HepG2 (cell line): ENCODE measurements at regions not wholly inside any gene's neighbourhood (a gene's known extent, or its start where the extent isn't known, plus 50 kb on each side); places are given as distances from the start of the nearest gene placed in this dataset.

Experiments
- ATAC-seq: fragments of 200-7000 bp; cut with Tn5 transposase; 3 replicates; pipeline ENCODE4 v1.9.1; 2020; ENCODE audit warnings: mild to moderate bottlenecking, moderate library complexity
- BruUV-seq: library from RNA; stranded (reverse); fragments of 400-500 nt; replicated peaks from 2 replicates; lab custom pipeline; 2021; lab: Mats Ljungman, UMichigan
- CTCF ChIA-PET: fragments of 300-600 bp; formaldehyde crosslinking; extraction: SDS; loops from one replicate; lab custom pipeline; 2021; ENCODE audit warnings: low total read pairs, inconsistent platforms, low intra/inter-chr PET ratio; lab: Yijun Ruan, JAX
- POLR2A ChIA-PET: fragments of 350-600 bp; sonication (Branson Sonifier 250); formaldehyde crosslinking; loops from one replicate; lab custom pipeline; 2020; ENCODE audit warnings: antibody characterized with exemption, inconsistent platforms; lab: Yijun Ruan, JAX
- DNase-seq: peaks from one replicate; pipeline ENCODE4 v3.0.0-alpha.2; 2015; ENCODE audit warnings: low spot score
- FAIRE-seq: peaks from 3 replicates; lab custom pipeline; 2011; peaks lifted over from hg19 to GRCh38; lab: Jason Lieb, UNC
- H2AFZ ChIP-seq: one replicate; pipeline ENCODE4 v1.6.1; 2011; ENCODE audit warnings: low read length, inconsistent platforms
- H3K27ac ChIP-seq: fragments of 300-600 bp; 3 replicates; pipeline ENCODE4 v1.8.0; 2011; ENCODE audit warnings: mixed run types, mild to moderate bottlenecking, mixed read lengths, low read length, inconsistent platforms; ENCODE audit not compliant: insufficient read depth; ENCODE audit errors: extremely low read length
- H3K27me3 ChIP-seq, 2 experiments: fragments of 200-600 bp in 1 of 2; 2 replicates in 1 of 2; 3 replicates in 1 of 2; pipeline versions ENCODE4 v1.6.0 to v1.8.0; 2011; ENCODE audit warnings: low read length in 2 of 2, mild to moderate bottlenecking in 2 of 2, moderate library complexity in 2 of 2, inconsistent platforms in 1 of 2; ENCODE audit not compliant: insufficient read depth in 2 of 2, control insufficient read depth in 1 of 2
- H3K36me3 ChIP-seq, 2 experiments: fragments of 200-600 bp in 1 of 2; replicated peaks in 1 of 2; 2 replicates in 1 of 2; 3 replicates in 1 of 2; pipeline versions ENCODE4 v1.5.1 to v1.8.0; 2011; ENCODE audit warnings: low read length in 2 of 2, inconsistent platforms in 1 of 2; ENCODE audit not compliant: insufficient read depth in 2 of 2, control insufficient read depth in 1 of 2
- H3K4me1 ChIP-seq: 2 replicates; pipeline ENCODE4 v1.5.1; 2012; ENCODE audit warnings: low read length, inconsistent platforms; ENCODE audit not compliant: insufficient read depth
- H3K4me2 ChIP-seq: 2 replicates; pipeline ENCODE4 v1.6.0; 2011; ENCODE audit warnings: low read depth, low read length, inconsistent platforms
- H3K4me3 ChIP-seq, 3 experiments: fragments of 200-600 bp in 1 of 3; sonication (generic), shearing (Covaris generic) in 1 of 3; replicated peaks in 1 of 3; 2 replicates each; pipeline ENCODE4 v1.5.1; 2011 to 2016; ENCODE audit warnings: low read length in 3 of 3, inconsistent platforms in 2 of 3, low read depth in 2 of 3, mild to moderate bottlenecking in 2 of 3, control low read depth in 1 of 3, mixed read lengths in 1 of 3; ENCODE audit not compliant: insufficient read depth in 1 of 3
- H3K79me2 ChIP-seq: one replicate; pipeline ENCODE4 v1.6.1; 2011; ENCODE audit warnings: low read length, inconsistent platforms; ENCODE audit not compliant: insufficient read depth
- H3K9ac ChIP-seq: 2 replicates; pipeline ENCODE4 v1.6.0; 2011; ENCODE audit warnings: mild to moderate bottlenecking, low read depth, low read length, inconsistent platforms; ENCODE audit not compliant: insufficient read depth
- H3K9me3 ChIP-seq: 2 replicates; pipeline ENCODE4 v1.5.1; 2012; ENCODE audit warnings: mild to moderate bottlenecking, low read length
- H4K20me1 ChIP-seq: 2 replicates; pipeline ENCODE4 v1.6.0; 2011; ENCODE audit warnings: inconsistent platforms, mild to moderate bottlenecking, low read length, moderate library complexity; ENCODE audit not compliant: insufficient read depth
- ATF5 ChIP-seq: sonication (generic); formaldehyde crosslinking; IDR thresholded peaks from 2 replicates; pipeline ENCODE4 v1.4.0; 2020; ENCODE audit warnings: mild to moderate bottlenecking, low read depth, missing genetic modification reagents
- CHCHD3 ChIP-seq: sonication (generic); formaldehyde crosslinking; IDR thresholded peaks from 2 replicates; pipeline ENCODE4 v1.8.0; 2022; ENCODE audit warnings: mild to moderate bottlenecking, missing genetic modification reagents, moderate library complexity
- ISX ChIP-seq: sonication (generic); formaldehyde crosslinking; conservative IDR thresholded peaks from 2 replicates; pipeline ENCODE4 v1.5.0; 2020; ENCODE audit warnings: missing genetic modification reagents
- LCORL ChIP-seq, 2 experiments: fragments of 450-650 bp in 1 of 2; sonication (generic) in 1 of 2; formaldehyde crosslinking in 1 of 2; IDR thresholded peaks; 2 replicates each; pipeline versions ENCODE4 v1.5.0 to v1.6.1; 2017 to 2020; ENCODE audit warnings: antibody characterized with exemption in 1 of 2, missing genetic modification reagents in 1 of 2
- MAFK ChIP-seq, 2 experiments: IDR thresholded peaks in 1 of 2; conservative IDR thresholded peaks in 1 of 2; 2 replicates each; pipeline ENCODE4 v1.6.1; 2011; ENCODE audit warnings: improper control_type of control experiment in 2 of 2, low read length in 2 of 2
- TIGD3 ChIP-seq: sonication (generic); formaldehyde crosslinking; IDR thresholded peaks from 2 replicates; pipeline ENCODE4 v1.5.1; 2020; ENCODE audit warnings: mild to moderate bottlenecking, missing genetic modification reagents, borderline replicate concordance
- ZBTB34 ChIP-seq: sonication (generic); formaldehyde crosslinking; IDR thresholded peaks from 2 replicates; pipeline ENCODE4 v1.8.0; 2022; ENCODE audit warnings: mild to moderate bottlenecking, missing genetic modification reagents
- ZKSCAN8 ChIP-seq: IDR thresholded peaks from 2 replicates; pipeline ENCODE4 v1.6.1; 2016; ENCODE audit warnings: borderline replicate concordance, missing genetic modification reagents, missing compliant biosample characterization
- ZNF432 ChIP-seq: sonication (generic); formaldehyde crosslinking; IDR thresholded peaks from 2 replicates; pipeline ENCODE4 v1.5.0; 2020; ENCODE audit warnings: missing genetic modification reagents, mild to moderate bottlenecking, borderline replicate concordance
- ZNF619 ChIP-seq: sonication (generic); formaldehyde crosslinking; IDR thresholded peaks from 2 replicates; pipeline ENCODE4 v1.4.0; 2020; ENCODE audit warnings: mild to moderate bottlenecking, missing genetic modification reagents
- ZNF777 ChIP-seq: sonication (generic); formaldehyde crosslinking; IDR thresholded peaks from 2 replicates; pipeline ENCODE4 v1.4.0; 2020; ENCODE audit warnings: missing genetic modification reagents
- WGBS: methylation state at CpG from one replicate; pipeline ENCODE4 v1.1.6; 2017; ENCODE audit warnings: low lambda C conversion rate; 5-methylcytosine and 5-hydroxymethylcytosine counted together
- in situ Hi-C: cut with HindIII; loops from 2 replicates; pipeline ENCODE4 v1.10.0; 2017; ENCODE audit warnings: low pct_unique_long_range_greater_than_20kb; ENCODE audit not compliant: extremely low pct_ligation_motif_present
- intact Hi-C: fragments of 100-400 bp; cut with micrococcal nuclease; formaldehyde crosslinking; loops from one replicate; pipeline ENCODE4 v1.10.0; 2022; ENCODE audit not compliant: unreplicated experiment
- TF ChIP-seq, protein P1 (sequence below): sonication (generic); formaldehyde crosslinking; conservative IDR thresholded peaks from 2 replicates; pipeline ENCODE4 v1.8.0; 2022; ENCODE audit warnings: low read depth, missing genetic modification reagents
- TF ChIP-seq, protein P2 (sequence below): sonication (generic); formaldehyde crosslinking; IDR thresholded peaks from 2 replicates; pipeline ENCODE4 v1.4.0; 2020; ENCODE audit warnings: missing genetic modification reagents, mild to moderate bottlenecking, borderline replicate concordance

DNA sequence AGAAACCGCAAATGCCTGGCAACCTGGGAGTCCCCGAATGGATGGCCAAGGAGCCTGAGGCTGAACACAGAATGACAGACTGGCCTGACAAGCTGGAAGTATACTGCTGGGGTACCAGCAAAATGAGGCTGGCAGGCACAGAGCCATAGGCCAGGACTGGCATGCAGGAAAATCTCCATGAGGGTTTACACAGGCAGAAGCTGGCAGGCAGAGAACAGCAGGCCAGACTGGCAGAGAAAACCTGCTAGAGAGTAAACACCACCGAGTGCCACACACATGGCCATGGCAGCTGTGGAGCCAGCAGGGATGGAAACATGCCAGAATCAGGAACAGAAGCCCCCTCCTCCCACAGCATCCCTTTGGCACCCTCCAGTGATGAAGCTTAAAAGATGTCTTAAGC, 63.4 kb downstream of the CRPPA start:
- Histone ChIP-seq H3K9me3 (no peaks in the 10 kb centered on the region), H3K4me3 (no peak overlapping the region), H3K27me3 (no peaks in the 10 kb centered on the region), H3K9ac (no peak overlapping the region), H3K27ac (no peak overlapping the region), H3K4me2 (no peak overlapping the region), H2AFZ (no peak overlapping the region), H3K36me3 (no peaks in the 10 kb centered on the region), H4K20me1 (no peaks in the 10 kb centered on the region), H3K79me2 (no peaks in the 10 kb centered on the region), H3K4me1 (no peaks in the 10 kb centered on the region)
- intact Hi-C loops (no loop called here), in situ Hi-C loops (no loop called here)
- POLR2A ChIA-PET, result no interaction called here
- CTCF ChIA-PET, result no interaction called here
- DNase-seq, result no peak
- ATAC-seq, result no peak
- no peak for TF ChIP-seq CHCHD3 (CRISPR knock-in tag)
- no peak for TF ChIP-seq ZNF432
- no peak for TF ChIP-seq ZBTB34 (CRISPR knock-in tag)
- TF ChIP-seq ZNF619 (CRISPR knock-in tag), result no peak
- no peak for FAIRE-seq
- 44% methylated on average over 3 of the region's 3 CpGs for WGBS
- no TSS peak for BruUV-seq

DNA sequence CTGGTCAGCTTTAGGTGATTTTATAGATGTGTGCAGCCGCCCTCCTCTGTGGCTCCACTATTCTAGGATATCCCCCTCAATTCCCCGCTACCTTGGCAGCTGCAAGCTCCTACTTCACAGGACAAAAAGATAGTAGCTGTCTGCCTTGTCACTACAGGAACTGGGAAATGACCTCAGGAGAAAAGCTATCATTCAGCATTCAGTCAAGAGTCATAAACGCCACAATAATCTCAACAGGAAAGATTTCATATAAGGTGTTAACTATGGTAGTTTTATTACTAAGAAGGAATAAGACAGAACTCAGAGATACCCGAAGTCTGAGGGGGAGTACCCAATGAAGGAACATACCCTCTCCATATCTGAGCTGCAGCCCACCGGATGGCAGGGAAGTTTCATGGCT, 63.9 kb downstream of the CRPPA start:
- intact Hi-C loops, result no loop called here
- ATAC-seq, result no peak
- TF ChIP-seq MAFK (conservative IDR thresholded peaks at IDR 0.05 in 1 of 2, IDR thresholded peaks at IDR 0.05 in 1 of 2; ENCODE audit: low read length in 2 of 2) (no peak), LCORL (IDR thresholded peaks at IDR 0.05) (no peak), LCORL (CRISPR knock-in tag; IDR thresholded peaks at IDR 0.05) (no peak), ISX (CRISPR knock-in tag) (no peak), ZNF777 (CRISPR knock-in tag) (no peak), ATF5 (CRISPR knock-in tag) (no peak), ZKSCAN8 (CRISPR knock-in tag) (no peak), TIGD3 (no peak)
- TF ChIP-seq, protein P1, sequence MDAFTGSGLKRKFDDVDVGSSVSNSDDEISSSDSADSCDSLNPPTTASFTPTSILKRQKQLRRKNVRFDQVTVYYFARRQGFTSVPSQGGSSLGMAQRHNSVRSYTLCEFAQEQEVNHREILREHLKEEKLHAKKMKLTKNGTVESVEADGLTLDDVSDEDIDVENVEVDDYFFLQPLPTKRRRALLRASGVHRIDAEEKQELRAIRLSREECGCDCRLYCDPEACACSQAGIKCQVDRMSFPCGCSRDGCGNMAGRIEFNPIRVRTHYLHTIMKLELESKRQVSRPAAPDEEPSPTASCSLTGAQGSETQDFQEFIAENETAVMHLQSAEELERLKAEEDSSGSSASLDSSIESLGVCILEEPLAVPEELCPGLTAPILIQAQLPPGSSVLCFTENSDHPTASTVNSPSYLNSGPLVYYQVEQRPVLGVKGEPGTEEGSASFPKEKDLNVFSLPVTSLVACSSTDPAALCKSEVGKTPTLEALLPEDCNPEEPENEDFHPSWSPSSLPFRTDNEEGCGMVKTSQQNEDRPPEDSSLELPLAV (CRISPR knock-in tag), result no peak
- TF ChIP-seq, protein P2, sequence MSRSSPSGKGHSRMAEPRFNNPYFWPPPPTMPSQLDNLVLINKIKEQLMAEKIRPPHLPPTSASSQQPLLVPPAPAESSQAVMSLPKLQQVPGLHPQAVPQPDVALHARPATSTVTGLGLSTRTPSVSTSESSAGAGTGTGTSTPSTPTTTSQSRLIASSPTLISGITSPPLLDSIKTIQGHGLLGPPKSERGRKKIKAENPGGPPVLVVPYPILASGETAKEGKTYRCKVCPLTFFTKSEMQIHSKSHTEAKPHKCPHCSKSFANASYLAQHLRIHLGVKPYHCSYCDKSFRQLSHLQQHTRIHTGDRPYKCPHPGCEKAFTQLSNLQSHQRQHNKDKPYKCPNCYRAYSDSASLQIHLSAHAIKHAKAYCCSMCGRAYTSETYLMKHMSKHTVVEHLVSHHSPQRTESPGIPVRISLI (CRISPR knock-in tag), result no peak

More for the DNA sequence above, 63.9 kb downstream of the CRPPA start:
- FAIRE-seq (no peak), DNase-seq (no peak)
- Histone ChIP-seq H3K27ac (no peak overlapping the region), H3K4me2 (no peak overlapping the region), H3K9ac (no peak overlapping the region), H3K36me3 (no peaks in the 10 kb centered on the region), H3K79me2 (no peaks in the 10 kb centered on the region), H3K4me1 (no peaks in the 10 kb centered on the region), H3K4me3 (no peak overlapping the region), H4K20me1 (no peaks in the 10 kb centered on the region), H3K9me3 (no peaks in the 10 kb centered on the region), H3K27me3 (no peaks in the 10 kb centered on the region), H2AFZ (no peak overlapping the region)
- in situ Hi-C loops, result no loop called here
- BruUV-seq, result no TSS peak
- POLR2A ChIA-PET, result no interaction called here
- CTCF ChIA-PET, result no interaction called here
- WGBS, result 40% methylated on average over 5 of the region's 5 CpGs
